ENCODE measurements at regions not wholly inside any gene's neighbourhood (a gene's known extent, or its start where the extent isn't known, plus 50 kb on each side); places are given as distances from the start of the nearest gene placed in this dataset.

- TF ChIP-seq CTCF (IDR thresholded peaks at IDR 0.05) (no peak), EZH2 (IDR thresholded peaks at IDR 0.05; ENCODE audit: borderline replicate concordance, insufficient read depth, low read depth, low read length, poor library complexity, severe bottlenecking) (no peak)
Observed at GRCh38 chr2:125852364-125852763, 803.6 kb upstream of the GYPC start.
